DOHH2 (cell line): ENCODE measurements at regions not wholly inside any gene's neighbourhood (a gene's known extent, or its start where the extent isn't known, plus 50 kb on each side); places are given as distances from the start of the nearest gene placed in this dataset.

ENCODE experiments used
- H3F3A ChIP-seq: fragments of 200-600 bp; sonication (generic), shearing (Covaris generic); 2 replicates; pipeline ENCODE4 v1.6.0; 2016; ENCODE audit warnings: antibody characterized with exemption, mild to moderate bottlenecking; ENCODE audit not compliant: control insufficient read depth, insufficient read depth
- H3K27ac ChIP-seq: fragments of 200-600 bp; sonication (generic); 2 replicates; pipeline ENCODE4 v1.5.1; 2014; ENCODE audit warnings: low read depth, mild to moderate bottlenecking, low read length, moderate library complexity
- H3K27me3 ChIP-seq: fragments of 200-600 bp; sonication (generic); 2 replicates; pipeline ENCODE4 v1.6.1; 2014; ENCODE audit warnings: mild to moderate bottlenecking, low read length, mixed read lengths; ENCODE audit not compliant: control insufficient read depth
- H3K36me3 ChIP-seq: fragments of 200-600 bp; sonication (generic); 2 replicates; pipeline ENCODE4 v1.6.1; 2014; ENCODE audit warnings: mild to moderate bottlenecking, low read length, moderate library complexity, mixed read lengths; ENCODE audit not compliant: control insufficient read depth
- H3K4me1 ChIP-seq: fragments of 200-600 bp; sonication (generic); 2 replicates; pipeline ENCODE4 v1.6.1; 2014; ENCODE audit warnings: mild to moderate bottlenecking, low read length, mixed read lengths; ENCODE audit not compliant: control insufficient read depth
- H3K4me2 ChIP-seq: fragments of 200-600 bp; sonication (generic); 2 replicates; pipeline ENCODE4 v1.6.0; 2014; ENCODE audit warnings: mild to moderate bottlenecking, low read length, moderate library complexity
- H3K4me3 ChIP-seq: fragments of 200-600 bp; sonication (generic); 2 replicates; pipeline ENCODE4 v1.5.1; 2014; ENCODE audit warnings: mild to moderate bottlenecking, low read length, mixed read lengths
- H3K79me2 ChIP-seq: fragments of 200-600 bp; sonication (generic); 2 replicates; pipeline ENCODE4 v1.6.1; 2014; ENCODE audit warnings: mild to moderate bottlenecking, low read length, mixed read lengths; ENCODE audit not compliant: control insufficient read depth
- H3K9me2 ChIP-seq: fragments of 200-600 bp; sonication (generic); replicated peaks from 2 replicates; pipeline ENCODE4 v1.6.1; 2014; ENCODE audit warnings: mild to moderate bottlenecking, low read length, mixed read lengths; ENCODE audit not compliant: control insufficient read depth
- H3K9me3 ChIP-seq: fragments of 200-600 bp; sonication (generic); 2 replicates; pipeline ENCODE4 v1.6.1; 2014; ENCODE audit warnings: antibody characterized with exemption, low read length, mixed read lengths; ENCODE audit not compliant: control insufficient read depth, insufficient read depth
- H4K20me1 ChIP-seq: fragments of 200-600 bp; sonication (generic); 2 replicates; pipeline ENCODE4 v1.6.0; 2014; ENCODE audit warnings: low read depth, mild to moderate bottlenecking, antibody characterized with exemption, low read length, moderate library complexity; ENCODE audit not compliant: control insufficient read depth, insufficient read depth
- EZH2phosphoT487 ChIP-seq: fragments of 200-600 bp; sonication (generic); IDR thresholded peaks from 2 replicates; pipeline ENCODE4 v1.6.1; 2017; ENCODE audit warnings: borderline replicate concordance, mild to moderate bottlenecking, antibody characterized with exemption, low read length, moderate library complexity, mixed read lengths
- TF ChIP-seq, protein P1 (sequence below): fragments of 200-600 bp; sonication (generic); IDR thresholded peaks from one replicate; pipeline ENCODE4 v1.5.1; 2014; ENCODE audit warnings: antibody characterized with exemption, mild to moderate bottlenecking, low read depth, low read length; ENCODE audit not compliant: poor library complexity, severe bottlenecking

DNA sequence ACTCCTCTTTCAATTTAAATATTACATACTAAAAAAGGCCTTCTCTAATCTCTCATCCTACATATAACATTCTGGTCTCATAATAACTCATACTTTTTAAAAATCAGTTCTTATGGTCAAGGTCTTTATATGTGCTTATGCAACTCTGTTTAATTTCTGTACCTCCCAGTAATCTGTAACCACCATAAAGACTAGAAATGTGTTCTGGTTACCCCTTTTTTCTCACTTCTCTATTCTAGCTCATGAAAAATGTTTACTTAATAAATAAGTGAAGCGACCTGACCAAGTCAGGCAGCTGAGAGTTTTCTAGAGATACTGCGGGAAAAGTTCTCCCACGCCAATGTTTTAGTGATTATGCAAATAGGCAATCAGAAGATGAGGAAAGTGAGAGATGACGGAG is 548.8 kb upstream of the FAM241A start:
- no peaks in the 10 kb centered on the region for H3K9me3 ChIP-seq
- H3K27ac ChIP-seq = no peak overlapping the region
- no peaks in the 10 kb centered on the region for H3K27me3 ChIP-seq
- no peaks in the 10 kb centered on the region for H3K9me2 ChIP-seq
- H3F3A ChIP-seq = no peaks in the 10 kb centered on the region
- no peaks in the 10 kb centered on the region for H3K4me1 ChIP-seq
- H3K4me2 ChIP-seq = no peak overlapping the region
- H3K36me3 ChIP-seq = no peaks in the 10 kb centered on the region
- H3K4me3 ChIP-seq = no peak overlapping the region
- no peaks in the 10 kb centered on the region for H4K20me1 ChIP-seq
- no peaks in the 10 kb centered on the region for H3K79me2 ChIP-seq
- TF ChIP-seq, protein P1, sequence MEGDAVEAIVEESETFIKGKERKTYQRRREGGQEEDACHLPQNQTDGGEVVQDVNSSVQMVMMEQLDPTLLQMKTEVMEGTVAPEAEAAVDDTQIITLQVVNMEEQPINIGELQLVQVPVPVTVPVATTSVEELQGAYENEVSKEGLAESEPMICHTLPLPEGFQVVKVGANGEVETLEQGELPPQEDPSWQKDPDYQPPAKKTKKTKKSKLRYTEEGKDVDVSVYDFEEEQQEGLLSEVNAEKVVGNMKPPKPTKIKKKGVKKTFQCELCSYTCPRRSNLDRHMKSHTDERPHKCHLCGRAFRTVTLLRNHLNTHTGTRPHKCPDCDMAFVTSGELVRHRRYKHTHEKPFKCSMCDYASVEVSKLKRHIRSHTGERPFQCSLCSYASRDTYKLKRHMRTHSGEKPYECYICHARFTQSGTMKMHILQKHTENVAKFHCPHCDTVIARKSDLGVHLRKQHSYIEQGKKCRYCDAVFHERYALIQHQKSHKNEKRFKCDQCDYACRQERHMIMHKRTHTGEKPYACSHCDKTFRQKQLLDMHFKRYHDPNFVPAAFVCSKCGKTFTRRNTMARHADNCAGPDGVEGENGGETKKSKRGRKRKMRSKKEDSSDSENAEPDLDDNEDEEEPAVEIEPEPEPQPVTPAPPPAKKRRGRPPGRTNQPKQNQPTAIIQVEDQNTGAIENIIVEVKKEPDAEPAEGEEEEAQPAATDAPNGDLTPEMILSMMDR = no peak
- TF ChIP-seq EZH2phosphoT487 = no peak

DNA sequence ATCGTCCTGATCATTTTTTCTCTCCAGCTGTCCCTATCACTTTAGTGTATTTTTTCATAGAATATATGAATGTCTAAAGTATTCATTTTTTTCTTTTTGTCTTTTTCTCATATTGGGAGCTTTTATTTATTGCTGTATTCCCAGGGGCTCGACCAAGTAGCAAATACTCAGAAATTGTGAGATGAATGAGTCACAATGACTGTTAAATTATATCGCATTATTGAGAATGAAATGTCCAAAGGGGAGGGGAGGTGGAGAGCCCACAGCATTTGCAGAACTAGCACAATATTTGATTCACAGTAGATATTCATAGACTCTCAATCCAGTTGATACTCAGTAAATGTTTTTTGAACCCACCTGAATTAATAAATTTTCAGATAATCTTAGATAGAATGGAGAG is 543.6 kb upstream of the FAM241A start:
- Histone ChIP-seq H3K4me3 (no peak overlapping the region), H3K27me3 (no peaks in the 10 kb centered on the region), H3K4me2 (no peak overlapping the region), H3K79me2 (no peaks in the 10 kb centered on the region), H3K4me1 (no peaks in the 10 kb centered on the region), H3F3A (no peaks in the 10 kb centered on the region), H3K9me3 (no peaks in the 10 kb centered on the region), H3K36me3 (no peaks in the 10 kb centered on the region), H4K20me1 (no peaks in the 10 kb centered on the region), H3K27ac (no peak overlapping the region), H3K9me2 (no peaks in the 10 kb centered on the region)
- TF ChIP-seq, protein P1 = no peak
- no peak for TF ChIP-seq EZH2phosphoT487

DNA sequence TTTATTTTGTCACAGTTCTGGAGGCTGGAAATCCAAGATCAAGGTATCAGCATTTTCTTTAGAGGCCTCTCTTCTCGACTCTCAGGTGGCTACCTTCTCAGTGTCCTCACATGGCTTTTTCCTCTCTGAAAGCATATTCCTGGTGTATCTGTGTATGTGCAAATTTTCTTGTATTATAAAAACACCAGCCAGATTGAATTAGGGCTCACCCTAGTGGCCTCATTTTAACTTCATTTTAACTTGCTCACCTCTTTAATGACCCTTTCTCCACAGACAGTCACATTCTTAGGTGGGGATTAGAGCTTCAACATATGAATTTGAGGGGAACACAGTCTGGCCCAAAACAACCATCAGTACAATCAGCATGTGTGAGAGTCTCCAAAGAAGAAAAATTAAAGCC is 542.4 kb upstream of the FAM241A start:
- no peaks in the 10 kb centered on the region for H3K9me3 ChIP-seq
- H3K79me2 ChIP-seq = no peaks in the 10 kb centered on the region
- H3K4me3 ChIP-seq = no peak overlapping the region
- no peaks in the 10 kb centered on the region for H3K9me2 ChIP-seq
- no peaks in the 10 kb centered on the region for H3K36me3 ChIP-seq
- no peaks in the 10 kb centered on the region for H3K27me3 ChIP-seq
- no peaks in the 10 kb centered on the region for H3F3A ChIP-seq
- no peaks in the 10 kb centered on the region for H3K4me1 ChIP-seq
- H3K4me2 ChIP-seq = no peak overlapping the region
- no peak overlapping the region for H3K27ac ChIP-seq
- TF ChIP-seq EZH2phosphoT487 = no peak
- TF ChIP-seq, protein P1 = peak; percentile 41
- no peaks in the 10 kb centered on the region for H4K20me1 ChIP-seq

DNA sequence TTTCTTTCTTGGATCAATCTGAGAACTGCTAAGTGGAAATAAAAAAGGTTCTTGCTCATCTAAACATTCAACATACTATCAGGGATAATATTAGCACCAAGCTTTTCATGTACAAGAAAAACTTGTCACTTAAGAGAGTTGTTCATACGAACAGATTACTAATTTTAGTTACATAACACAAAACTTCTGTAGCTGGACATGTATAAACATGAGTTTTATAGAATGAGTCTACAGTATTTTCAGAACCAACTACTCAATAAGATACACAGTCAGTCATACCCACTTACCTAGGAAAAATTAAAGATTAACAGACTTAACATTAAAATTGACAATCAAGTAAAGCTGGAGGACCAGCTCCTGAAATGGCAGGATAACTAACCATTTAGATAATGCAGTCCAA is 540.1 kb upstream of the FAM241A start:
- no peaks in the 10 kb centered on the region for H3K36me3 ChIP-seq
- H3K4me2 ChIP-seq = no peak overlapping the region
- H3K79me2 ChIP-seq = no peaks in the 10 kb centered on the region
- H3K4me1 ChIP-seq = no peaks in the 10 kb centered on the region
- H4K20me1 ChIP-seq = no peaks in the 10 kb centered on the region
- no peaks in the 10 kb centered on the region for H3K27me3 ChIP-seq
- no peaks in the 10 kb centered on the region for H3K9me2 ChIP-seq
- H3K9me3 ChIP-seq = no peaks in the 10 kb centered on the region
- TF ChIP-seq, protein P1 = no peak
- TF ChIP-seq EZH2phosphoT487 = no peak
- H3K4me3 ChIP-seq = no peak overlapping the region
- no peak overlapping the region for H3K27ac ChIP-seq
- H3F3A ChIP-seq = no peaks in the 10 kb centered on the region
